NB4 (cell line): ENCODE measurements at regions not wholly inside any gene's neighbourhood (a gene's known extent, or its start where the extent isn't known, plus 50 kb on each side); places are given as distances from the start of the nearest gene placed in this dataset.

Experiments
- DNase-seq: peaks from one replicate; pipeline ENCODE4 v3.0.0; 2010; ENCODE audit warnings: low read depth
- H3K4me3 ChIP-seq: one replicate; pipeline ENCODE4 v1.5.1; 2011; ENCODE audit warnings: mild to moderate bottlenecking, low read depth, low read length, moderate library complexity
- MAX ChIP-seq: IDR thresholded peaks from 2 replicates; pipeline ENCODE4 v1.6.1; 2011; ENCODE audit warnings: low read depth, low read length
- MYC ChIP-seq: IDR thresholded peaks from 2 replicates; pipeline ENCODE4 v1.6.1; 2011; ENCODE audit warnings: low read depth, low read length
- POLR2A ChIP-seq: IDR thresholded peaks from 2 replicates; pipeline ENCODE4 v1.6.1; 2011; ENCODE audit warnings: mild to moderate bottlenecking; ENCODE audit not compliant: insufficient read length; ENCODE audit errors: extremely low read depth
- TF ChIP-seq, protein P1 (sequence below): IDR thresholded peaks from one replicate; pipeline ENCODE4 v1.5.1; 2012; ENCODE audit warnings: low read depth, low read length

GRCh38 chr10:29751684-29752083 lies 116.9 kb upstream of the SVIL start:
- DNase-seq, result no peak
- no peak for TF ChIP-seq MAX
- TF ChIP-seq POLR2A, result no peak
- TF ChIP-seq MYC, result no peak
- TF ChIP-seq, protein P1, sequence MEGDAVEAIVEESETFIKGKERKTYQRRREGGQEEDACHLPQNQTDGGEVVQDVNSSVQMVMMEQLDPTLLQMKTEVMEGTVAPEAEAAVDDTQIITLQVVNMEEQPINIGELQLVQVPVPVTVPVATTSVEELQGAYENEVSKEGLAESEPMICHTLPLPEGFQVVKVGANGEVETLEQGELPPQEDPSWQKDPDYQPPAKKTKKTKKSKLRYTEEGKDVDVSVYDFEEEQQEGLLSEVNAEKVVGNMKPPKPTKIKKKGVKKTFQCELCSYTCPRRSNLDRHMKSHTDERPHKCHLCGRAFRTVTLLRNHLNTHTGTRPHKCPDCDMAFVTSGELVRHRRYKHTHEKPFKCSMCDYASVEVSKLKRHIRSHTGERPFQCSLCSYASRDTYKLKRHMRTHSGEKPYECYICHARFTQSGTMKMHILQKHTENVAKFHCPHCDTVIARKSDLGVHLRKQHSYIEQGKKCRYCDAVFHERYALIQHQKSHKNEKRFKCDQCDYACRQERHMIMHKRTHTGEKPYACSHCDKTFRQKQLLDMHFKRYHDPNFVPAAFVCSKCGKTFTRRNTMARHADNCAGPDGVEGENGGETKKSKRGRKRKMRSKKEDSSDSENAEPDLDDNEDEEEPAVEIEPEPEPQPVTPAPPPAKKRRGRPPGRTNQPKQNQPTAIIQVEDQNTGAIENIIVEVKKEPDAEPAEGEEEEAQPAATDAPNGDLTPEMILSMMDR, result no peak
- no peak overlapping the region for H3K4me3 ChIP-seq

- no peak for DNase-seq
- H3K4me3 ChIP-seq, result no peak overlapping the region
- no peak for TF ChIP-seq MAX
- TF ChIP-seq, protein P1, result no peak
These were observed 116.5 kb upstream of the SVIL start for GRCh38 chr10:29751240-29751639.

DNA sequence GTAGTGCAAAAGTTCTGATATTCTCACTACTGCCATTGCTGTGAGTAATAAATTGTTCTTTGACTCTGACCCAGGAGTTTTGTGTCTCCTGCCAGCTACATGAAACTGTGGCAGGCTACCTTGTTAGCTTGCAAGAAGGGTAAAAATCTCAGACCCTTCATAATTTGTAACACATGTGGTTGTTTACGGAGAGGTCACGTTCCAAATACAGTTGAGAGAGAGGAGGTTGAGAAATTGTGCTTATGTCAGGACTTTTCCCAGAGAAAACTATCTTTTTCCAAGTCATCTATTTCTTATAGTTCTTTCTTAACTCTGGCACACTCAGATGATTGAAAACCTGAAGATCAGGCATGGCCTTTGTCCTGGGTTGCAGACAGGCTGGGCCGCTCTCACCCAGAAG lies 114.4 kb upstream of the SVIL start:
- H3K4me3 ChIP-seq, result no peak overlapping the region
- DNase-seq, result no peak
- TF ChIP-seq MYC (no peak), MAX (no peak), POLR2A (no peak)
- TF ChIP-seq, protein P1, result no peak

GRCh38 chr10:29748109-29748650 lies 113.4 kb upstream of the SVIL start:
- no peak for DNase-seq
- no peak for TF ChIP-seq POLR2A
- TF ChIP-seq, protein P1, result no peak
- no peak for TF ChIP-seq MAX
- TF ChIP-seq MYC, result no peak
- no peak overlapping the region for H3K4me3 ChIP-seq

- H3K4me3 ChIP-seq, result no peak overlapping the region
- DNase-seq, result no peak
- TF ChIP-seq POLR2A, result no peak
- TF ChIP-seq MAX, result no peak
- TF ChIP-seq, protein P1, result no peak
- TF ChIP-seq MYC, result no peak
These were observed 111.5 kb upstream of the SVIL start for GRCh38 chr10:29746080-29746797.
